Natural killer cell (primary cell): ENCODE measurements at regions not wholly inside any gene's neighbourhood (a gene's known extent, or its start where the extent isn't known, plus 50 kb on each side); places are given as distances from the start of the nearest gene placed in this dataset.

ENCODE experiments used
- ATAC-seq, 3 donors: fragments of 150-1000 bp in 2 of 3; fragments of 200-7000 bp in 1 of 3; cut with Tn5 transposase; 1 replicate in 1 of 3; 2 replicates in 2 of 3; pipeline ENCODE4 v1.10.0; 2021; ENCODE audit warnings: mild to moderate bottlenecking in 2 of 3, moderate library complexity in 2 of 3
- DNase-seq, 2 donors: peaks; one replicate each; pipeline versions ENCODE4 v3.0.0 to v3.0.0-alpha.2; 2013 to 2021; ENCODE audit warnings: mixed read lengths in 1 of 2
- H3K27ac ChIP-seq: one replicate; pipeline ENCODE4 v1.5.1; 2013; ENCODE audit warnings: mild to moderate bottlenecking, low read length
- H3K27me3 ChIP-seq: one replicate; pipeline ENCODE4 v1.6.1; 2013; ENCODE audit warnings: low read length; ENCODE audit not compliant: control insufficient read depth, insufficient read depth
- H3K36me3 ChIP-seq: one replicate; pipeline ENCODE4 v1.6.1; 2013; ENCODE audit warnings: low read length; ENCODE audit not compliant: control insufficient read depth, insufficient read depth
- H3K4me1 ChIP-seq: one replicate; pipeline ENCODE4 v1.6.1; 2013; ENCODE audit warnings: low read length; ENCODE audit not compliant: control insufficient read depth, insufficient read depth
- H3K4me3 ChIP-seq: one replicate; pipeline ENCODE4 v1.5.1; 2013; ENCODE audit warnings: low read length
- H3K9me3 ChIP-seq: one replicate; pipeline ENCODE4 v1.6.1; 2013; ENCODE audit warnings: low read length; ENCODE audit not compliant: control insufficient read depth, insufficient read depth
- H3K27ac Mint-ChIP-seq, 2 donors: one replicate each; pipeline ENCODE4 v1.8.0; 2022; ENCODE audit warnings: mild to moderate bottlenecking in 2 of 2, mixed read lengths in 2 of 2, moderate library complexity in 1 of 2
- H3K27me3 Mint-ChIP-seq, 2 donors: one replicate each; pipeline ENCODE4 v1.8.0; 2022; ENCODE audit warnings: low read depth in 2 of 2, mixed read lengths in 2 of 2
- H3K36me3 Mint-ChIP-seq: one replicate; pipeline ENCODE4 v1.8.0; 2022; ENCODE audit warnings: mixed read lengths
- H3K4me1 Mint-ChIP-seq, 2 donors: one replicate each; pipeline ENCODE4 v1.8.0; 2022; ENCODE audit warnings: mixed read lengths in 2 of 2
- H3K4me3 Mint-ChIP-seq: one replicate; pipeline ENCODE4 v1.8.0; 2022; ENCODE audit warnings: mild to moderate bottlenecking, moderate library complexity, mixed read lengths
- H3K9me3 Mint-ChIP-seq, 2 donors: one replicate each; pipeline ENCODE4 v1.8.0; 2022; ENCODE audit warnings: mixed read lengths in 2 of 2
- CTCF ChIP-seq: fragments of 200-600 bp; IDR thresholded peaks from one replicate; pipeline ENCODE4 v1.8.0; 2022; ENCODE audit warnings: antibody characterized with exemption
- WGBS: methylation state at CpG from one replicate; pipeline ENCODE4 v1.1.7; 2013; ENCODE audit warnings: missing lambda C conversion rate; ENCODE audit not compliant: insufficient coverage; 5-methylcytosine and 5-hydroxymethylcytosine counted together
- intact Hi-C: fragments of 100-400 bp; cut with micrococcal nuclease; formaldehyde crosslinking; loops from one replicate; pipeline ENCODE4 v1.14.2; 2022

- TF ChIP-seq CTCF = no peak
- no peak overlapping the region for H3K27ac ChIP-seq
- Mint-ChIP-seq H3K27ac (no peak overlapping the region), H3K4me1 (no peaks in the 10 kb centered on the region), H3K36me3 (no peaks in the 10 kb centered on the region), H3K27me3 (no peaks in the 10 kb centered on the region), H3K4me3 (no peak overlapping the region), H3K9me3 (peaks cover 12 to 13% of the 10 kb centered on the region in 2 donors)
- DNase-seq = no peak
- H3K9me3 ChIP-seq = no peaks in the 10 kb centered on the region
- H3K36me3 ChIP-seq = no peaks in the 10 kb centered on the region
- H3K27me3 ChIP-seq = no peaks in the 10 kb centered on the region
- intact Hi-C loops = no loop called here
- 84% methylated on average over 2 of the region's 3 CpGs for WGBS
- no peak for ATAC-seq
- H3K4me1 ChIP-seq = no peaks in the 10 kb centered on the region
- H3K4me3 ChIP-seq = no peak overlapping the region
Observed at GRCh38 chr3:88678747-88679146, 428.7 kb upstream of the EPHA3 start.

- Histone ChIP-seq H3K4me3 (no peak overlapping the region), H3K4me1 (no peaks in the 10 kb centered on the region), H3K27ac (no peak overlapping the region), H3K27me3 (no peaks in the 10 kb centered on the region), H3K36me3 (no peaks in the 10 kb centered on the region), H3K9me3 (peaks cover 8% of the 10 kb centered on the region)
- H3K27me3 Mint-ChIP-seq = no peaks in the 10 kb centered on the region
- DNase-seq = no peak
- intact Hi-C loops = no loop called here
- no peaks in the 10 kb centered on the region for H3K4me1 Mint-ChIP-seq
- H3K36me3 Mint-ChIP-seq = no peaks in the 10 kb centered on the region
- TF ChIP-seq CTCF = no peak
- H3K4me3 Mint-ChIP-seq = no peak overlapping the region
- ATAC-seq = no peak
- WGBS = 91% methylated on average over 3 of the region's 3 CpGs
- no peak overlapping the region for H3K27ac Mint-ChIP-seq
- peaks cover 18 to 28% of the 10 kb centered on the region in 2 donors for H3K9me3 Mint-ChIP-seq
Observed at GRCh38 chr3:88690287-88690686, 417.1 kb upstream of the EPHA3 start.

- Mint-ChIP-seq H3K27ac (no peak overlapping the region), H3K4me3 (no peak overlapping the region), H3K9me3 (peaks cover 18 to 32% of the 10 kb centered on the region in 2 donors), H3K4me1 (no peaks in the 10 kb centered on the region), H3K27me3 (no peaks in the 10 kb centered on the region), H3K36me3 (no peaks in the 10 kb centered on the region)
- H3K27ac ChIP-seq = no peak overlapping the region
- H3K9me3 ChIP-seq = peaks cover 8% of the 10 kb centered on the region
- 88% methylated on average over 3 of the region's 3 CpGs for WGBS
- intact Hi-C loops = no loop called here
- no peaks in the 10 kb centered on the region for H3K36me3 ChIP-seq
- H3K4me3 ChIP-seq = no peak overlapping the region
- TF ChIP-seq CTCF = no peak
- H3K4me1 ChIP-seq = no peaks in the 10 kb centered on the region
- H3K27me3 ChIP-seq = no peaks in the 10 kb centered on the region
- DNase-seq = no peak
- ATAC-seq = no peak
Observed at GRCh38 chr3:88691081-88691480, 416.3 kb upstream of the EPHA3 start.

- Mint-ChIP-seq H3K4me1 (no peaks in the 10 kb centered on the region), H3K27ac (no peak overlapping the region), H3K36me3 (peaks cover 9% of the 10 kb centered on the region), H3K9me3 (peaks cover 10 to 15% of the 10 kb centered on the region in 2 donors), H3K27me3 (no peaks in the 10 kb centered on the region), H3K4me3 (no peak overlapping the region)
- intact Hi-C loops = no loop called here
- no peak for TF ChIP-seq CTCF
- H3K27ac ChIP-seq = no peak overlapping the region
- no peaks in the 10 kb centered on the region for H3K36me3 ChIP-seq
- no peak overlapping the region for H3K4me3 ChIP-seq
- H3K4me1 ChIP-seq = no peaks in the 10 kb centered on the region
- no CpG with 5 or more reads among the region's 3 CpGs for WGBS
- no peak for ATAC-seq
- DNase-seq = no peak
- no peaks in the 10 kb centered on the region for H3K27me3 ChIP-seq
- no peaks in the 10 kb centered on the region for H3K9me3 ChIP-seq
Observed at GRCh38 chr3:88703501-88704059, 403.8 kb upstream of the EPHA3 start.
